Transverse colon (tissue), 4 donors: ENCODE measurements at regions not wholly inside any gene's neighbourhood (a gene's known extent, or its start where the extent isn't known, plus 50 kb on each side); places are given as distances from the start of the nearest gene placed in this dataset.

Experiments
- POLR2A ChIP-seq: fragments of 450-650 bp; IDR thresholded peaks from one replicate; pipeline ENCODE4 v1.6.1; 2016; ENCODE audit warnings: antibody characterized with exemption, mild to moderate bottlenecking, moderate library complexity
- POLR2AphosphoS5 ChIP-seq, 3 donors: sonication (generic); formaldehyde crosslinking; IDR thresholded peaks; one replicate each; pipeline ENCODE4 v1.6.1; 2016; ENCODE audit warnings: antibody characterized with exemption in 3 of 3
- TF ChIP-seq, protein P1 (sequence below), 5 experiments: fragments of 200-600 bp in 3 of 5; fragments of 450-650 bp in 2 of 5; sonication (generic) in 3 of 5; IDR thresholded peaks; 1 replicate in 2 of 5; 2 replicates in 3 of 5; pipeline ENCODE4 v1.5.1; 2016 to 2017; ENCODE audit warnings: antibody characterized with exemption in 5 of 5, inconsistent platforms in 3 of 5, mild to moderate bottlenecking in 2 of 5, moderate library complexity in 1 of 5

DNA sequence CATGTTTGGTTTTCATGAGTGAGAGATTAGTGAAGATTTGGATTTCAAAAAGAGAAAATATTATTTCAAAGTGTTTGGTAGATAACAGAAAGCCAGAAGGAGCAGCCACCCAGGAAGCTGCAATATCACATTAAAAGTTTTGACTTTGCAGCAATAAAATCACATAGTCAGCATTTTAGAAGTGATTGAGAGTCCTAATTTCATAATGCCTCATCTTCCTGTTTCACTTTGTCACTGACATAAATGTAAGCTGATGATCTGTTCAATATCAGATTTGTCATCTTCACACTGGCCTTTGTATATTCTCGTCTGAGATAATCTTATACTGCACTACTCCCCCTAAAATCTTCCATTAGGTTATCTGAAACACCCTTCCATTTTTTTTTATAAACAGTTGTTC, 690.5 kb downstream of the ADCYAP1 start:
- TF ChIP-seq POLR2AphosphoS5 (IDR thresholded peaks at IDR 0.05) (no peak), POLR2A (no peak)
- TF ChIP-seq, protein P1, sequence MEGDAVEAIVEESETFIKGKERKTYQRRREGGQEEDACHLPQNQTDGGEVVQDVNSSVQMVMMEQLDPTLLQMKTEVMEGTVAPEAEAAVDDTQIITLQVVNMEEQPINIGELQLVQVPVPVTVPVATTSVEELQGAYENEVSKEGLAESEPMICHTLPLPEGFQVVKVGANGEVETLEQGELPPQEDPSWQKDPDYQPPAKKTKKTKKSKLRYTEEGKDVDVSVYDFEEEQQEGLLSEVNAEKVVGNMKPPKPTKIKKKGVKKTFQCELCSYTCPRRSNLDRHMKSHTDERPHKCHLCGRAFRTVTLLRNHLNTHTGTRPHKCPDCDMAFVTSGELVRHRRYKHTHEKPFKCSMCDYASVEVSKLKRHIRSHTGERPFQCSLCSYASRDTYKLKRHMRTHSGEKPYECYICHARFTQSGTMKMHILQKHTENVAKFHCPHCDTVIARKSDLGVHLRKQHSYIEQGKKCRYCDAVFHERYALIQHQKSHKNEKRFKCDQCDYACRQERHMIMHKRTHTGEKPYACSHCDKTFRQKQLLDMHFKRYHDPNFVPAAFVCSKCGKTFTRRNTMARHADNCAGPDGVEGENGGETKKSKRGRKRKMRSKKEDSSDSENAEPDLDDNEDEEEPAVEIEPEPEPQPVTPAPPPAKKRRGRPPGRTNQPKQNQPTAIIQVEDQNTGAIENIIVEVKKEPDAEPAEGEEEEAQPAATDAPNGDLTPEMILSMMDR (IDR thresholded peaks at IDR 0.05), result no peak
